ENCODE measurements at regions not wholly inside any gene's neighbourhood (a gene's known extent, or its start where the extent isn't known, plus 50 kb on each side); places are given as distances from the start of the nearest gene placed in this dataset.
"Not testable (repeated sequence)": the region's sequence is repeated elsewhere in the genome, so short reads cannot be mapped to it uniquely, and the experiment has no call there.

GRCh38 chr4:12110627-12111026, 681.9 kb upstream of the HS3ST1 start:
- CTCF ChIA-PET = no interaction called here
- H3K4me1 Mint-ChIP-seq = no peaks in the 10 kb centered on the region
- H3K36me3 Mint-ChIP-seq = no peaks in the 10 kb centered on the region
- H3K27me3 Mint-ChIP-seq = no peaks in the 10 kb centered on the region
- no peak overlapping the region for H3K4me3 Mint-ChIP-seq
- no peak for DNase-seq
- no peak overlapping the region for H3K27ac Mint-ChIP-seq
- H3K9me3 Mint-ChIP-seq = peaks cover 13% of the 10 kb centered on the region

DNA sequence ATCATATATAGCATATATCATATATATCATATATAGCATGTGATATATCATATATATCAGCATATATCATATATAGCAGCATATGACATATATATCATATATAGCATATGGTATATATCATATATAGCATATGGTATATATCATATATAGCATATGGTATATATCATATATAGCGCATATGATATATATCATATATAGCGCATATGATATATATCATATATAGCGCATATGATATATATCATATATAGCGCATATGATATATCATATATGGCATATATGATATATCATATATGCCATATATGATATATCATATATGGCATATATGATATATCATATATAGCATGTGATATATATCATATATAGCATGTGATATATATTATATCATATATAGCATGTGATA, 680.4 kb upstream of the HS3ST1 start:
- H3K27me3 Mint-ChIP-seq, DNase-seq, H3K27ac Mint-ChIP-seq, H3K36me3 Mint-ChIP-seq, H3K9me3 Mint-ChIP-seq, H3K4me1 Mint-ChIP-seq, CTCF ChIA-PET, H3K4me3 Mint-ChIP-seq: not testable (repeated sequence)

DNA sequence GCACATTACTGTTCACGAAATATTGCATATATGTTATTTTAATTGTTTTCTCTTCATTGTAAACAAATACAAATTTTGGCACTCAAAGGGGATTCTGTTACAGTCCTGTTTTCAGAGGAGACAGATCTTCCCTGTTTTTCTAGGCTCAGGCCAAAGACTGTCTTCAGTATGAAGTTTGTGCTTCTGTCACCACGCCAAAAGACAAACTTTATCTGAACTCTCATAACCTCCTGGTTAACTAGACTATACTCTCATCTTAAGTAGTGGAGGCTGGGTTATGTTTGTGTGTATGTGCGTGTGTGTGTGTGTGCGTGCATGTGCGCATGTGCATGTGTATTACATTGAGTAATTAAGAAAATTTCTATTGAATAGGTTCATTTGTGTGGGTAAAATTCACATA, 676.8 kb upstream of the HS3ST1 start:
- Mint-ChIP-seq H3K9me3 (peaks cover 9% of the 10 kb centered on the region), H3K4me1 (no peaks in the 10 kb centered on the region), H3K4me3 (no peak overlapping the region), H3K36me3 (no peaks in the 10 kb centered on the region), H3K27me3 (no peaks in the 10 kb centered on the region), H3K27ac (no peak overlapping the region)
- no peak for DNase-seq
- CTCF ChIA-PET = no interaction called here

DNA sequence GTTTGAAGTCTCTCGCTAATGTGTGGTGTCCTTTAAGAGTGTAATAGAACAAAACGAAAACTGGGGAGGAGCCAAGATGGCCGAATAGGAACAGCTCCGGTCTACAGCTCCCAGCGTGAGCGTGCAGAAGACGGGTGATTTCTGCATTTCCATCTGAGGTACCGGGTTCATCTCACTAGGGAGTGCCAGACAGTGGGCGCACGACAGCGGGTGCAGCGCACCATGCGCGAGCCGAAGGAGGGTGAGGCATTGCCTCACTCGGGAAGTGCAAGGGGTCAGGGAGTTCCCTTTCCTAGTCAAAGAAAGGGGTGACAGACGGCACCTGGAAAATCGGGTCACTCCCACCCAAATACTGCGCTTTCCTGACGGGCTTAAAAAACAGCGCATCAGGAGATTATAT, 661.2 kb upstream of the HS3ST1 start:
- H3K36me3 Mint-ChIP-seq, H3K27ac Mint-ChIP-seq, DNase-seq, H3K4me1 Mint-ChIP-seq, CTCF ChIA-PET, H3K4me3 Mint-ChIP-seq, H3K27me3 Mint-ChIP-seq: not testable (repeated sequence)
- peaks cover 15% of the 10 kb centered on the region for H3K9me3 Mint-ChIP-seq

GRCh38 chr4:12084690-12085089, 656.0 kb upstream of the HS3ST1 start:
- H3K4me3 Mint-ChIP-seq = no peak overlapping the region
- CTCF ChIA-PET = no interaction called here
- H3K36me3 Mint-ChIP-seq = no peaks in the 10 kb centered on the region
- DNase-seq = no peak
- no peaks in the 10 kb centered on the region for H3K27me3 Mint-ChIP-seq
- H3K27ac Mint-ChIP-seq = no peak overlapping the region
- peaks cover 10% of the 10 kb centered on the region for H3K9me3 Mint-ChIP-seq
- H3K4me1 Mint-ChIP-seq = no peaks in the 10 kb centered on the region

GRCh38 chr4:12071316-12071715, 642.6 kb upstream of the HS3ST1 start:
- no peaks in the 10 kb centered on the region for H3K27me3 Mint-ChIP-seq
- no peak for DNase-seq
- no peak overlapping the region for H3K4me3 Mint-ChIP-seq
- peaks cover 3% of the 10 kb centered on the region for H3K9me3 Mint-ChIP-seq
- CTCF ChIA-PET = no interaction called here
- no peaks in the 10 kb centered on the region for H3K36me3 Mint-ChIP-seq
- no peaks in the 10 kb centered on the region for H3K4me1 Mint-ChIP-seq
- H3K27ac Mint-ChIP-seq = no peak overlapping the region

GRCh38 chr4:12053966-12054365, 625.3 kb upstream of the HS3ST1 start:
- Mint-ChIP-seq H3K9me3 (peaks cover 4% of the 10 kb centered on the region), H3K27me3 (no peaks in the 10 kb centered on the region), H3K4me3 (no peak overlapping the region), H3K4me1 (no peaks in the 10 kb centered on the region), H3K36me3 (no peaks in the 10 kb centered on the region), H3K27ac (no peak overlapping the region)
- CTCF ChIA-PET = no interaction called here
- no peak for DNase-seq

DNA sequence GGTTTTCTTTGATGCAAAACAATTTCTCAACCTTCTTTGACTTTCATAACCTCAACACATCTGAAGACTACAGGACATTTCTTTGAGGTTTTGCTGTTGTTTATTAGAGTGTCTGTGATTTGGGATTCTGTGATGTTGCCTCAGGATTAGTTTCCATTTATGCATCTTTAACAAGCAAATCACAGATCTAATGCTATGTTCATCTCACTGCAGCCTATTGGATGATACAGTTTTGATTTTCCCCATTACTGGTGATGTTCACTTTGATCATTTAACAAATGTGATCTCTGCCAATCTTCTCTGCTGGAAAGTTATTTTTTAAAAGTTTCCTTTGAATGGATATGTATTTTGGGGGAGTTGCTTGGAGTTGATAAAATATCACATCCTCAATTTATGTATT, 624.9 kb upstream of the HS3ST1 start:
- CTCF ChIA-PET = no interaction called here
- no peaks in the 10 kb centered on the region for H3K36me3 Mint-ChIP-seq
- H3K4me1 Mint-ChIP-seq = no peaks in the 10 kb centered on the region
- DNase-seq = no peak
- H3K4me3 Mint-ChIP-seq = no peak overlapping the region
- H3K27ac Mint-ChIP-seq = no peak overlapping the region
- no peaks in the 10 kb centered on the region for H3K27me3 Mint-ChIP-seq
- H3K9me3 Mint-ChIP-seq = peaks cover 4% of the 10 kb centered on the region

- DNase-seq = no peak
- H3K27ac Mint-ChIP-seq = no peak overlapping the region
- no peaks in the 10 kb centered on the region for H3K36me3 Mint-ChIP-seq
- no peak overlapping the region for H3K4me3 Mint-ChIP-seq
- peaks cover 4% of the 10 kb centered on the region for H3K9me3 Mint-ChIP-seq
- no peaks in the 10 kb centered on the region for H3K27me3 Mint-ChIP-seq
- H3K4me1 Mint-ChIP-seq = no peaks in the 10 kb centered on the region
- CTCF ChIA-PET = no interaction called here
Measured at GRCh38 chr4:12050357-12050756, 621.7 kb upstream of the HS3ST1 start.

GRCh38 chr4:12042818-12043217, 614.1 kb upstream of the HS3ST1 start:
- H3K4me1 Mint-ChIP-seq = no peaks in the 10 kb centered on the region
- H3K4me3 Mint-ChIP-seq = no peak overlapping the region
- no peaks in the 10 kb centered on the region for H3K27me3 Mint-ChIP-seq
- H3K27ac Mint-ChIP-seq = no peak overlapping the region
- no peak for DNase-seq
- H3K36me3 Mint-ChIP-seq = no peaks in the 10 kb centered on the region
- CTCF ChIA-PET = interaction anchor here (1.0 to 1.3 kb wide), 2 partner anchors 9 to 589 kb away, joined by 3 read pairs; no protein-coding TSS in a partner anchor
- H3K9me3 Mint-ChIP-seq = peaks cover 5% of the 10 kb centered on the region

GRCh38 chr4:12041828-12042227, 613.1 kb upstream of the HS3ST1 start:
- H3K9me3 Mint-ChIP-seq = peaks cover 5% of the 10 kb centered on the region
- H3K27me3 Mint-ChIP-seq = no peaks in the 10 kb centered on the region
- no peak for DNase-seq
- H3K27ac Mint-ChIP-seq = no peak overlapping the region
- no peak overlapping the region for H3K4me3 Mint-ChIP-seq
- no peaks in the 10 kb centered on the region for H3K4me1 Mint-ChIP-seq
- CTCF ChIA-PET = interaction anchor here (1.0 to 1.3 kb wide), 2 partner anchors 10 to 590 kb away, joined by 3 read pairs; no protein-coding TSS in a partner anchor
- no peaks in the 10 kb centered on the region for H3K36me3 Mint-ChIP-seq

DNA sequence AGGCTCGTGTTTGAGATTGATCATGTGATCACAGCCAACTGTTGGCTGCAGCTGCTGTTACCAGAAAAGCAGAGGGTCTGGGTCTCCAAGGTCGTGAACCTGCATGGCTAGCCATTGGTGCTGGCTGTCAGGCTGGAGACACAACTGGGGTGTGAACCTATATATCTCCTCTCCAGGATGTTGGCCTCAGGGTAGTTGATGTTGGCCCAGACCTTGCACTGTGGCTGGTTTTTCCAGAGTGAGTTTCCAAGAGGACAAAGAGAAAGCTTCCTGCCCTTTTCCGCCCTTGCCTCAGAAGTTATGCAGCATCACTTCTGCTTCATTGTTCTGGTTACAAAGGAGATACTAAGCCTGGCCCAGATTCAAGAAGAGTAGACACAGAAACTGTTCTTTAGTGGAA, 607.8 kb upstream of the HS3ST1 start:
- Mint-ChIP-seq H3K36me3 (no peaks in the 10 kb centered on the region), H3K27me3 (no peaks in the 10 kb centered on the region), H3K4me1 (no peaks in the 10 kb centered on the region), H3K9me3 (peaks cover 8% of the 10 kb centered on the region), H3K27ac (no peak overlapping the region), H3K4me3 (no peak overlapping the region)
- CTCF ChIA-PET = no interaction called here
- DNase-seq = no peak

GRCh38 chr4:12028258-12028657, 599.6 kb upstream of the HS3ST1 start:
- CTCF ChIA-PET = no interaction called here
- Mint-ChIP-seq H3K27me3 (no peaks in the 10 kb centered on the region), H3K4me3 (no peak overlapping the region), H3K9me3 (peaks cover 19% of the 10 kb centered on the region), H3K36me3 (no peaks in the 10 kb centered on the region), H3K27ac (no peak overlapping the region), H3K4me1 (no peaks in the 10 kb centered on the region)
- no peak for DNase-seq

- Mint-ChIP-seq H3K27me3 (no peaks in the 10 kb centered on the region), H3K9me3 (peaks cover 17% of the 10 kb centered on the region), H3K36me3 (no peaks in the 10 kb centered on the region), H3K4me1 (no peaks in the 10 kb centered on the region), H3K27ac (no peak overlapping the region), H3K4me3 (no peak overlapping the region)
- CTCF ChIA-PET = no interaction called here
- DNase-seq = no peak
Measured at GRCh38 chr4:12022409-12022808, 593.7 kb upstream of the HS3ST1 start.

DNA sequence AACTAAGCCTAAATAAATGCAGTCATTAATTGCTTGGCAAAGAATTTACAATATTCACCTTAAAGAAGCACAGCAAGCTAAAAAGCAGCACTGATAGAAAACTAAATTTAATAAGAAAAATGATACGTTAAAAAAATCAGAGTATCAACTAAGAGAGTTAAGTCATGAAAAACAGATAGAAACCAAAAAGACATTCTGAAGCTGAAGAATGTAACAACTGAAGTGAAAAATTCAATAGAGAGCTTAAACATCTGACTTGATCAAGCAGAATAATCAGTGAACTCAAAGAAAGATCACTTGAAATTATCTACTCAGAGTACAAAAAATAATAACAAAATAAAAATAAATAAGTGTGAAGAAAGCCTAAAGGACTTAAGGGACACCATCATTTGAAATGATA, 588.0 kb upstream of the HS3ST1 start:
- Mint-ChIP-seq H3K27me3 (no peaks in the 10 kb centered on the region), H3K27ac (no peak overlapping the region), H3K4me1 (no peaks in the 10 kb centered on the region), H3K9me3 (peaks cover 16% of the 10 kb centered on the region), H3K36me3 (no peaks in the 10 kb centered on the region), H3K4me3 (no peak overlapping the region)
- DNase-seq = no peak
- CTCF ChIA-PET = no interaction called here

GRCh38 chr4:12005471-12005870, 576.8 kb upstream of the HS3ST1 start:
- Mint-ChIP-seq H3K4me3 (no peak overlapping the region), H3K27me3 (no peaks in the 10 kb centered on the region), H3K36me3 (no peaks in the 10 kb centered on the region), H3K27ac (no peak overlapping the region), H3K4me1 (no peaks in the 10 kb centered on the region), H3K9me3 (peaks cover 8% of the 10 kb centered on the region)
- CTCF ChIA-PET = no interaction called here
- no peak for DNase-seq

All from activated naive CD4-positive, alpha-beta T cell treated with anti-CD3 and anti-CD28 coated beads, Interleukin-2, amount 10 ng/mL, durations not matched to agents 7 days and 5 days (primary cell).